Omental fat pad (tissue), 3 donors: ENCODE measurements at regions not wholly inside any gene's neighbourhood (a gene's known extent, or its start where the extent isn't known, plus 50 kb on each side); places are given as distances from the start of the nearest gene placed in this dataset.

Experiments used
- ATAC-seq: fragments of 150-250 bp; one replicate; pipeline ENCODE4 v1.9.1; 2016; ENCODE audit warnings: mild to moderate bottlenecking, moderate library complexity; ENCODE audit not compliant: low FRiP score
- DNase-seq: peaks from one replicate; pipeline ENCODE4 v3.0.0-alpha.2; 2019; ENCODE audit warnings: low spot score
- CTCF ChIP-seq, 3 donors: fragments of 450-650 bp; IDR thresholded peaks; one replicate each; pipeline ENCODE4 v1.5.1; 2016 to 2017; ENCODE audit warnings: antibody characterized with exemption in 3 of 3, mild to moderate bottlenecking in 3 of 3, moderate library complexity in 2 of 3

- DNase-seq (no peak), ATAC-seq (no peak)
- TF ChIP-seq CTCF (IDR thresholded peaks at IDR 0.05): no peak
These were observed 125.2 kb downstream of the RTP5 start for GRCh38 chr2:241994556-241995213.

- DNase-seq (no peak), ATAC-seq (no peak)
- TF ChIP-seq CTCF (IDR thresholded peaks at IDR 0.05): no peak
These were observed 126.6 kb downstream of the RTP5 start for GRCh38 chr2:241996100-241996499.

GRCh38 chr2:241997017-241997416 lies 127.5 kb downstream of the RTP5 start:
- no peak for ATAC-seq
- DNase-seq: no peak
- TF ChIP-seq CTCF (IDR thresholded peaks at IDR 0.05): no peak

GRCh38 chr2:241999184-241999583 lies 129.7 kb downstream of the RTP5 start:
- DNase-seq (no peak), ATAC-seq (no peak)
- no peak for TF ChIP-seq CTCF (IDR thresholded peaks at IDR 0.05)

- ATAC-seq (no peak), DNase-seq (no peak)
- TF ChIP-seq CTCF (IDR thresholded peaks at IDR 0.05): no peak
These were observed 132.3 kb downstream of the RTP5 start for GRCh38 chr2:242001853-242002252.

- ATAC-seq: no peak
- no peak for DNase-seq
- TF ChIP-seq CTCF (IDR thresholded peaks at IDR 0.05): no peak
These were observed 133.4 kb downstream of the RTP5 start for GRCh38 chr2:242002944-242003343.

- ATAC-seq (no peak), DNase-seq (no peak)
- TF ChIP-seq CTCF (IDR thresholded peaks at IDR 0.05): no peak
These were observed 134.8 kb downstream of the RTP5 start for GRCh38 chr2:242004223-242004901.
